LNCaP clone FGC (cell line): ENCODE measurements at regions not wholly inside any gene's neighbourhood (a gene's known extent, or its start where the extent isn't known, plus 50 kb on each side); places are given as distances from the start of the nearest gene placed in this dataset.

Experiments
- DNase-seq: peaks from one replicate; pipeline ENCODE4 v3.0.0-alpha.2; 2011; ENCODE audit warnings: low read depth
- H3K4me3 ChIP-seq: 2 replicates; pipeline ENCODE4 v1.5.1; 2011; ENCODE audit warnings: mild to moderate bottlenecking, low read depth, low read length, control low read depth
- TF ChIP-seq, protein P1 (sequence below): IDR thresholded peaks from 2 replicates; pipeline ENCODE4 v1.5.1; 2012; ENCODE audit warnings: mild to moderate bottlenecking; ENCODE audit not compliant: control insufficient read depth, insufficient read depth; ENCODE audit errors: extremely low read depth

DNA sequence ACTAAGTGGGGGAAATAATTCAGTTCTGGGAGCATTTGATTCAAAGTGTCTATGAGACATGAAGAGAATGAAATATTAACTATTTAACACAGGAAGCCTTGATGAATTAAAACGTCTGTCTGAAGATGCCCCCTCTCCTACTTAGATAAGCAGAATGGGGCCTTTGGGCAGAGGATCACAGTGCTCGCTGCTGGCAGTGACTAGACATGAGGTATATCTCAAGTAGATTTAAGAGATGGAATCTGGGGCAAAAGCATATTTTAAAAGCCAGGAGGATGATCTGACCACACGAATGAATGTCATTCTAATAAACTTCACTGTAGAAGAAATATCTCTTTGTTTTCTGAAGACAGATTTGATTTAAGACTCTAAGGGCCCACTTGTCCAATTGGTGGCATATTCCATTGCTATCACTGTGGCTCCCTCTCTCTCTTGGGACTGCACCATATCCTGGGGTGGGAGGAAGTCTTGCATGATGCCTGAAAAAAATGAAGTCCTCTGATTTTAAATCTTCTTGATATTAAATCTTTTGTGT lies 254.0 kb downstream of the MAN2A1 start:
- no peak for DNase-seq
- TF ChIP-seq, protein P1, sequence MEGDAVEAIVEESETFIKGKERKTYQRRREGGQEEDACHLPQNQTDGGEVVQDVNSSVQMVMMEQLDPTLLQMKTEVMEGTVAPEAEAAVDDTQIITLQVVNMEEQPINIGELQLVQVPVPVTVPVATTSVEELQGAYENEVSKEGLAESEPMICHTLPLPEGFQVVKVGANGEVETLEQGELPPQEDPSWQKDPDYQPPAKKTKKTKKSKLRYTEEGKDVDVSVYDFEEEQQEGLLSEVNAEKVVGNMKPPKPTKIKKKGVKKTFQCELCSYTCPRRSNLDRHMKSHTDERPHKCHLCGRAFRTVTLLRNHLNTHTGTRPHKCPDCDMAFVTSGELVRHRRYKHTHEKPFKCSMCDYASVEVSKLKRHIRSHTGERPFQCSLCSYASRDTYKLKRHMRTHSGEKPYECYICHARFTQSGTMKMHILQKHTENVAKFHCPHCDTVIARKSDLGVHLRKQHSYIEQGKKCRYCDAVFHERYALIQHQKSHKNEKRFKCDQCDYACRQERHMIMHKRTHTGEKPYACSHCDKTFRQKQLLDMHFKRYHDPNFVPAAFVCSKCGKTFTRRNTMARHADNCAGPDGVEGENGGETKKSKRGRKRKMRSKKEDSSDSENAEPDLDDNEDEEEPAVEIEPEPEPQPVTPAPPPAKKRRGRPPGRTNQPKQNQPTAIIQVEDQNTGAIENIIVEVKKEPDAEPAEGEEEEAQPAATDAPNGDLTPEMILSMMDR = no peak

DNA sequence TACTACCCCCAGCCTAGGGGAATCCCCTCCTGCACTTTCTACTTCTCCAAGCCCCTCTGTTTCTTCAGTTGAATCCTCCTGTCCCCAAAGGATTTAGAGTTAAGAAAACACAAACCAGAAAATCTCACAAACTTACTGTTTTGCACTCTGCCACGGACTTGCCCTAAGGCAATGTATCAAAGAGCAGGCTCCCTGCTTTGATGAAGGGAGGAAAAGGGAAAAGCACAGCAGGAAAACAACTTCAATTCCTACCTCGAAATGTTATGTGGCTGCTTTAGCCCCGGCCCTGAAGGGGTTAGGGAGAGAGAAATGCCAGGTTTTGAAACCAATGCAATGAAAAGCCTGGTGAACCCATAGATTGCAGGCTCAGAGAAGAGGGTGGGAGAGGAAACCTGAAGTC lies 254.7 kb downstream of the MAN2A1 start:
- H3K4me3 ChIP-seq = no peak overlapping the region
- DNase-seq = no peak
- TF ChIP-seq, protein P1 = no peak

More for the DNA sequence above, 254.0 kb downstream of the MAN2A1 start:
- H3K4me3 ChIP-seq = no peak overlapping the region

DNA sequence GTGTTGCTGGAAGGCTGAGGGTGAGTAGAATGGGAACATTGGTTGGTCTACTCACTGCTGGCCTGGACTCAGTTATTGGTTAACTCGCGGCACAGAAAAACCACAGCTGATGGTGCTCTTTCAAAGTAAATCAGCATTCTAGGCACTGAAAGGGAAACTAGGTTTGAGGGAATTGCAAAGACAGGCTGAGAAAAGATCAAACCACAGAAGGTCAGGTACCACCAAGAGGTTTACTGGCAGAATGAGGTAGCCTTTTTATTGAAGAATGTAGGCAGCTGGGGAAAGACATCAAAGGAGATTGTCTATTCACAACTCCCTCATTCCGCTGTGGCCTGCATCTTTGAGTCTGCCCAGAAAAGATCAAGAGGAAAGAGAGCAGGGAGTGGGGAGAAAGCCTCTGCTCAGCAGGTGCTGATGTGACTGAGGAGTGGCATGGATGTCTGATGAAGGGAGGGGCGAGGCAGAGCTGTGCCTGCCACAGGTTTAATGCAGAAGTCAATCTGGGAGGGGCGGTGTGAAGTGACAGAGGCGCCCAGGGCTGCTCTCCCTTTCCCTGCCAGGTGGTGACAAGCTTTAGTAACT lies 255.5 kb downstream of the MAN2A1 start:
- TF ChIP-seq, protein P1 = no peak
- DNase-seq = no peak
- H3K4me3 ChIP-seq = no peak overlapping the region

- DNase-seq = peak; percentile 44
- TF ChIP-seq, protein P1 = no peak
Observed at GRCh38 chr5:109945723-109946480, 256.2 kb downstream of the MAN2A1 start.

DNA sequence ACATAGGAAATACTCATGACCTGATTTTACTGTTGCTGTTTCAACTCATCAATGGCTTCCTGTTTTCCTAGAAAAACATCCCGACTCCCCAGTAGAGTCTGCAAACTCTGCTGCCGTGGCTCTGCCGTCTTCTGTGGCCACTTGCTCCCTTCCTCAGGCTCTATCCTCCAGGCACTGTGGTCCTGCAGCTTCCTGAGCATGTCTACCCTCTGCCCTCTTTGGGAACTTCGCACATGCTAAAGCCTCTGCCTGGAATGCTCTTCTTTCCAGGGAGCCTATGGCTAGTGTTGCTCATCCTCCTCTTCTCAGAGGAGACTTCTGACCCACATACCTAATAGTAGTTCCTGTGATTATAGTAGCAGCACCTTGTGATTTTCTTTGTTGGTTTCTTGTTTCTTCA lies 256.9 kb downstream of the MAN2A1 start:
- TF ChIP-seq, protein P1 = no peak
- no peak for DNase-seq

More at GRCh38 chr5:109945723-109946480, 256.2 kb downstream of the MAN2A1 start:
- no peak overlapping the region for H3K4me3 ChIP-seq

GRCh38 chr5:109947667-109948066 lies 257.9 kb downstream of the MAN2A1 start:
- TF ChIP-seq, protein P1 = no peak
- DNase-seq = no peak
- no peak overlapping the region for H3K4me3 ChIP-seq

More for the DNA sequence above, 256.9 kb downstream of the MAN2A1 start:
- H3K4me3 ChIP-seq = no peak overlapping the region
